GM18951 (cell line): ENCODE measurements at regions not wholly inside any gene's neighbourhood (a gene's known extent, or its start where the extent isn't known, plus 50 kb on each side); places are given as distances from the start of the nearest gene placed in this dataset.

ENCODE experiments used
- POLR2A ChIP-seq: IDR thresholded peaks from 4 replicates; pipeline ENCODE4 v1.6.1; 2011; ENCODE audit warnings: mild to moderate bottlenecking; ENCODE audit not compliant: insufficient read length, insufficient read depth; ENCODE audit errors: extremely low read depth
- in situ Hi-C: fragments of 300-500 bp; cut with MboI; formaldehyde crosslinking; loops from one replicate; pipeline ENCODE4 v1.12.0; 2022; ENCODE audit warnings: low sequenced_read_pairs, mixed read lengths, inconsistent platforms; ENCODE audit not compliant: unreplicated experiment

- TF ChIP-seq POLR2A, result no peak
- in situ Hi-C loops, result loop anchor here (25.0 kb wide), 1 partner anchor 679 kb away; no protein-coding TSS in a partner anchor
Observed at GRCh38 chr13:30816736-30817135, 81.4 kb downstream of the ALOX5AP start.

- TF ChIP-seq POLR2A, result no peak
- in situ Hi-C loops, result loop anchor here (25.0 kb wide), 1 partner anchor 681 kb away; no protein-coding TSS in a partner anchor
Observed at GRCh38 chr13:30818323-30818960, 83.1 kb downstream of the ALOX5AP start.

- no peak for TF ChIP-seq POLR2A
- in situ Hi-C loops, result loop anchor here (25.0 kb wide), 1 partner anchor 682 kb away; no protein-coding TSS in a partner anchor
Observed at GRCh38 chr13:30819136-30819888, 84.0 kb downstream of the ALOX5AP start.

GRCh38 chr13:30821421-30821820 is 84.7 kb upstream of the MEDAG start:
- TF ChIP-seq POLR2A, result no peak
- in situ Hi-C loops, result loop anchor here (25.0 kb wide), 1 partner anchor 684 kb away; no protein-coding TSS in a partner anchor

GRCh38 chr13:30824651-30825050 is 81.4 kb upstream of the MEDAG start:
- in situ Hi-C loops, result loop anchor here (25.0 kb wide), 1 partner anchor 687 kb away; no protein-coding TSS in a partner anchor
- TF ChIP-seq POLR2A, result no peak

- in situ Hi-C loops, result no loop called here
- no peak for TF ChIP-seq POLR2A
Observed at GRCh38 chr13:30826911-30827577, 79.0 kb upstream of the MEDAG start.

- in situ Hi-C loops, result no loop called here
- no peak for TF ChIP-seq POLR2A
Observed at GRCh38 chr13:30827578-30827925, 78.5 kb upstream of the MEDAG start.

GRCh38 chr13:30829145-30829832 is 76.8 kb upstream of the MEDAG start:
- TF ChIP-seq POLR2A, result no peak
- in situ Hi-C loops, result no loop called here

- no peak for TF ChIP-seq POLR2A
- in situ Hi-C loops, result no loop called here
Observed at GRCh38 chr13:30829833-30830637, 76.0 kb upstream of the MEDAG start.

- no peak for TF ChIP-seq POLR2A
- in situ Hi-C loops, result no loop called here
Observed at GRCh38 chr13:30830638-30830965, 75.5 kb upstream of the MEDAG start.

- in situ Hi-C loops, result no loop called here
Observed at GRCh38 chr13:30831515-30831914, 74.6 kb upstream of the MEDAG start.

GRCh38 chr13:30832377-30832776 is 73.7 kb upstream of the MEDAG start:
- in situ Hi-C loops, result no loop called here
- TF ChIP-seq POLR2A, result no peak

More at GRCh38 chr13:30831515-30831914, 74.6 kb upstream of the MEDAG start:
- TF ChIP-seq POLR2A, result no peak
